ENCODE measurements at regions not wholly inside any gene's neighbourhood (a gene's known extent, or its start where the extent isn't known, plus 50 kb on each side); places are given as distances from the start of the nearest gene placed in this dataset.

- Histone ChIP-seq H3K4me1 (ENCODE audit: low read depth, poor library complexity, severe bottlenecking) (no peaks in the 10 kb centered on the region), H3K79me2 (ENCODE audit: insufficient read depth, low read depth) (no peaks in the 10 kb centered on the region), H3K9ac (no peak overlapping the region), H3K4me3 (IDR thresholded peaks at IDR 0.05; ENCODE audit: insufficient read depth, low read depth, low read length) (no peak overlapping the region), H3K4me2 (no peak overlapping the region), H2AFZ (ENCODE audit: low read depth) (no peak overlapping the region), H3K27me3 (ENCODE audit: insufficient read depth, low read depth) (no peaks in the 10 kb centered on the region), H3K27ac (no peak overlapping the region), H3K36me3 (ENCODE audit: insufficient read depth) (no peaks in the 10 kb centered on the region), H4K20me1 (ENCODE audit: insufficient read depth) (no peaks in the 10 kb centered on the region)
- TF ChIP-seq, protein P1, sequence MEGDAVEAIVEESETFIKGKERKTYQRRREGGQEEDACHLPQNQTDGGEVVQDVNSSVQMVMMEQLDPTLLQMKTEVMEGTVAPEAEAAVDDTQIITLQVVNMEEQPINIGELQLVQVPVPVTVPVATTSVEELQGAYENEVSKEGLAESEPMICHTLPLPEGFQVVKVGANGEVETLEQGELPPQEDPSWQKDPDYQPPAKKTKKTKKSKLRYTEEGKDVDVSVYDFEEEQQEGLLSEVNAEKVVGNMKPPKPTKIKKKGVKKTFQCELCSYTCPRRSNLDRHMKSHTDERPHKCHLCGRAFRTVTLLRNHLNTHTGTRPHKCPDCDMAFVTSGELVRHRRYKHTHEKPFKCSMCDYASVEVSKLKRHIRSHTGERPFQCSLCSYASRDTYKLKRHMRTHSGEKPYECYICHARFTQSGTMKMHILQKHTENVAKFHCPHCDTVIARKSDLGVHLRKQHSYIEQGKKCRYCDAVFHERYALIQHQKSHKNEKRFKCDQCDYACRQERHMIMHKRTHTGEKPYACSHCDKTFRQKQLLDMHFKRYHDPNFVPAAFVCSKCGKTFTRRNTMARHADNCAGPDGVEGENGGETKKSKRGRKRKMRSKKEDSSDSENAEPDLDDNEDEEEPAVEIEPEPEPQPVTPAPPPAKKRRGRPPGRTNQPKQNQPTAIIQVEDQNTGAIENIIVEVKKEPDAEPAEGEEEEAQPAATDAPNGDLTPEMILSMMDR (conservative IDR thresholded peaks at IDR 0.05; ENCODE audit: low read depth, low read length) = no peak
These were observed 342.6 kb upstream of the KLF12 start for GRCh38 chr13:74476788-74477187.

DNA sequence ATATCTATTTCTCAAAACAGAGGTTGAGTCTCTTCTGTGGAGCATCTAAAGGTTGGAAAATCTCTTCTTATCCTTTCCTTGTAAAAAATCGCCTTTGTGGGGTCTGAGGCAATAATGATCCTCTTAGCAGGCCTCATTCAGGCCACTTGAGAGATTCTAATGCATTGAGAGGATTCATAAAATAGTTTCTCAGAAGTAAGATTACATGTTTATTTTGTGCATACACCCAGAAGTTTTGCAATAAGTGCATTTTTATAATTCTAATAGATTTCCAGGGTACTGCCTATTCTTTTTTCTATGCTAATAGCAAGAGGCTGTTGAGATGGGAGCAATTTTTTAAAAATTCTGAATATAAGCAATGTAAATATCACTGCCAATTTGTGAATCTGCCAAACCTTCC, 342.2 kb upstream of the KLF12 start:
- TF ChIP-seq, protein P1 (conservative IDR thresholded peaks at IDR 0.05; ENCODE audit: low read depth, low read length) = no peak
- no peaks in the 10 kb centered on the region for H3K27me3 ChIP-seq (ENCODE audit: insufficient read depth, low read depth)
- H3K36me3 ChIP-seq (ENCODE audit: insufficient read depth) = no peaks in the 10 kb centered on the region
- H3K4me2 ChIP-seq = no peak overlapping the region
- H3K4me1 ChIP-seq (ENCODE audit: low read depth, poor library complexity, severe bottlenecking) = no peaks in the 10 kb centered on the region
- H3K27ac ChIP-seq = no peak overlapping the region
- H3K9ac ChIP-seq = no peak overlapping the region
- no peaks in the 10 kb centered on the region for H3K79me2 ChIP-seq (ENCODE audit: insufficient read depth, low read depth)
- no peak overlapping the region for H2AFZ ChIP-seq (ENCODE audit: low read depth)
- H3K4me3 ChIP-seq (IDR thresholded peaks at IDR 0.05; ENCODE audit: insufficient read depth, low read depth, low read length) = no peak overlapping the region
- no peaks in the 10 kb centered on the region for H4K20me1 ChIP-seq (ENCODE audit: insufficient read depth)

- Histone ChIP-seq H3K79me2 (ENCODE audit: insufficient read depth, low read depth) (no peaks in the 10 kb centered on the region), H3K36me3 (ENCODE audit: insufficient read depth) (no peaks in the 10 kb centered on the region), H3K27ac (no peak overlapping the region), H3K4me1 (ENCODE audit: low read depth, poor library complexity, severe bottlenecking) (no peaks in the 10 kb centered on the region), H3K4me3 (IDR thresholded peaks at IDR 0.05; ENCODE audit: insufficient read depth, low read depth, low read length) (no peak overlapping the region), H4K20me1 (ENCODE audit: insufficient read depth) (no peaks in the 10 kb centered on the region), H3K9ac (no peak overlapping the region), H3K4me2 (no peak overlapping the region), H3K27me3 (ENCODE audit: insufficient read depth, low read depth) (no peaks in the 10 kb centered on the region), H2AFZ (ENCODE audit: low read depth) (no peak overlapping the region)
- TF ChIP-seq, protein P1 (conservative IDR thresholded peaks at IDR 0.05; ENCODE audit: low read depth, low read length) = no peak
These were observed 332.7 kb upstream of the KLF12 start for GRCh38 chr13:74466864-74467263.

- Histone ChIP-seq H3K27me3 (ENCODE audit: insufficient read depth, low read depth) (no peaks in the 10 kb centered on the region), H3K4me2 (no peak overlapping the region), H3K36me3 (ENCODE audit: insufficient read depth) (no peaks in the 10 kb centered on the region), H4K20me1 (ENCODE audit: insufficient read depth) (no peaks in the 10 kb centered on the region), H2AFZ (ENCODE audit: low read depth) (no peak overlapping the region), H3K9ac (no peak overlapping the region), H3K4me3 (IDR thresholded peaks at IDR 0.05; ENCODE audit: insufficient read depth, low read depth, low read length) (no peak overlapping the region), H3K4me1 (ENCODE audit: low read depth, poor library complexity, severe bottlenecking) (no peaks in the 10 kb centered on the region), H3K27ac (no peak overlapping the region), H3K79me2 (ENCODE audit: insufficient read depth, low read depth) (no peaks in the 10 kb centered on the region)
- TF ChIP-seq, protein P1 (conservative IDR thresholded peaks at IDR 0.05; ENCODE audit: low read depth, low read length) = no peak
These were observed 331.8 kb upstream of the KLF12 start for GRCh38 chr13:74466020-74466419.

Measured in KMS-11 (cell line).